ENCODE measurements at regions not wholly inside any gene's neighbourhood (a gene's known extent, or its start where the extent isn't known, plus 50 kb on each side); places are given as distances from the start of the nearest gene placed in this dataset.

DNA sequence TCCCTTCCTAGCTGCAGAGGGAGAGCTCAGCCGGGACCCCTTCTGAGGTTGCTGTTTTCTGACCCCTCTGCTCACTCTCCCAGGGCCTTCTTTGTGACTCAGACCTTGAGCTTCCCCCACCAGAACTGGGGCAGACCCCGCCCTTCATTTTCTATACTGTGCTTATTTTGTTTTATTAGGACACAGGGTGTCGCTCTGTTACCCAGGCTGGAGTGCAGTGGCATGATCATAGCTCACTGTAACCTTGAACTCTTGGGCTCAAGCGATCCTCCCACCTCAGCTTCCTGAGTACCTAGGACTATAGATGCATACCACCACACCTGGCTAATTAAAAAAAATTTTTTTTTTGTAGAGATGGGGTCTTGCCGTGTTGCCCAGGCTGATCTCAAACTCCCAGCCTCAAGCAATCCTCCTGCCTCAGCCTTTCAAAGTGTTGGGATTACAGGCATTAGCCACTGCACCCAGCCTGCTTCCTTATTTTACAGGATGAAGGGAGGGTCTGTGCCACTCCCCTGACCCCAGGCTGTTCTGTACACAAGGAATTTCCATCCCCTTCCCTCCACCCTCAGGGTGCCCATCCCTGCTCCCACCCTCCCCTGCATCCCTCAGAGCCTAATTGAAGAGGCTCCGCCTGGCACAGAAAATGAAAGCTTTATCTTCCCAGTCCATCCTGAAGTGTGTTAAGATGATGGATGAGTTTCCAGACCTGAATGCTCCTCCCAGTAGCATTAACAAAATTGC, 195.2 kb upstream of the POU3F1 start:
- POLR2A ChIA-PET = no interaction called here
- Mint-ChIP-seq H3K27ac (no peak overlapping the region), H3K4me3 (no peak overlapping the region), H3K27me3 (no peaks in the 10 kb centered on the region), H3K36me3 (no peaks in the 10 kb centered on the region), H3K9me3 (no peaks in the 10 kb centered on the region), H3K4me1 (no peaks in the 10 kb centered on the region)
- ATAC-seq (ENCODE audit: low read depth) = no peak
- no peak for DNase-seq

DNA sequence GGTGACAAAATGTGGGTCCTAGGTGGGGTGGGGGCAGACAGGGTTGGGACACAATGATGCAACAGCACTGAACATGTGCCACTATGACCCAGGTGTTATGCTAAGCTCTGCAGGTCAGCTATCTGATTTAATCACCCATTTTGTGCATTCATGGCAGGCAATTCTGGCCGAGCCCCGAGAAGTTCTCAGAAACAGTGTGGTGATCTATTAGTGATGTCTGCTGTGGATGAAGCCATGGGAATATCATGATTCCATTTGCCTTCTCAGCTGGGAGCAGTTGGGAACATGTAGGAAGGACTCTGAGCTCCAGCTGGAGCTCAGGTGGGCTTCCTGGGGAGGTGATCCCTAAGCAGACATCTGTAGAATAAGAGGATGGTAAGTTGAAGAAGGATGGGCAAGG, 194.0 kb upstream of the POU3F1 start:
- POLR2A ChIA-PET = no interaction called here
- Mint-ChIP-seq H3K9me3 (no peaks in the 10 kb centered on the region), H3K27ac (no peak overlapping the region), H3K27me3 (no peaks in the 10 kb centered on the region), H3K4me3 (no peak overlapping the region), H3K4me1 (no peaks in the 10 kb centered on the region), H3K36me3 (no peaks in the 10 kb centered on the region)
- ATAC-seq (ENCODE audit: low read depth) = no peak
- DNase-seq = no peak

DNA sequence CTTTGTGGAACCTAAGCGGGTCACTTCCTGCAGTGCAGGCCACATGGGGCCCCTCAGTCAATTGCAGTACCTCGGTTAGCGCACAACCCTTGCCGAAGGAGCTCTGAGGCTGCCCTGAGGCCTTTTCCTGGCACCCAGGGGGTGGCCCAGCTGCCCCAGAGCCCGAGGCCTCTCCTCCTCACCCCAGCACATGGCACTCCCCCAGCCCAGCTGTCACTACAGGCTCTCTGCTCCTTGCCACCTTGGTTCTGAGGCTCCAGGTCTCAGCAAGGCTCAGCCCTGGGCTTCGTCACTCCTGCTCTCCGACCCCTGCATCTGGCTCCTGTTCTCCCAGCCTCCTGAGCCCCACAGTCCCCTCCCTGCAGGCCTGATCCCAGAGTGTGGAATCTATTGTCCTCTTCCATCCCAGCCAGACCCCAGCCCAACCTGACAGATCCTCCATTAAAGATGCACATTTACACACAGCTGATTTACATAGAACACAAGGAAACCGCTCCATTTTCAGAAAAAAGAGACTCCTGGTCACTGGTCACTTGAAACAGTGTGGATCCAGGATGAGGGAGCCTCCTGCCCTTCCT, 192.8 kb upstream of the POU3F1 start:
- no peak overlapping the region for H3K4me3 Mint-ChIP-seq
- H3K4me1 Mint-ChIP-seq = no peaks in the 10 kb centered on the region
- no peak overlapping the region for H3K27ac Mint-ChIP-seq
- H3K27me3 Mint-ChIP-seq = no peaks in the 10 kb centered on the region
- DNase-seq (no peak), ATAC-seq (ENCODE audit: low read depth) (no peak)
- POLR2A ChIA-PET = no interaction called here
- H3K9me3 Mint-ChIP-seq = no peaks in the 10 kb centered on the region
- no peaks in the 10 kb centered on the region for H3K36me3 Mint-ChIP-seq

DNA sequence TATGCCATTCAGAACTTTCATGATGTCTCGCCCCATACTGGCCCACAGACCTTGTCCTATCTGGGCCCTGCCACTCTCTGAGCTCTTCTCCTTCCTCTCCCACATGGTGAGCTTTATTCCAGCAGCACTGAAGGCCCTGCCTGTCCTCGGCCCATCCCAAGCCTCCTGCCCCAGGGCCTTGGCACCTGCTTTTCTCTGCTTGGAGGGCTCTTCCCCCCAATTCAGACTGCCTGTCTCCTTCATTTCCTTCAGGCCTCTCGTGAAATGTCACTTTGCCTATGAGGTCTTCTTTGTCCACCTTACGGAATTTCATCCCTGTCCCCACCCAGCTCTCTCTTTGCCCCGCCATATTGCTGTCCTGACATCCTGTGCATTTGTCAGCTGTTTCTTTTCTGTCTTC, 191.7 kb upstream of the POU3F1 start:
- Mint-ChIP-seq H3K9me3 (no peaks in the 10 kb centered on the region), H3K4me3 (no peak overlapping the region), H3K4me1 (no peaks in the 10 kb centered on the region), H3K27ac (no peak overlapping the region), H3K27me3 (peaks cover 2% of the 10 kb centered on the region), H3K36me3 (no peaks in the 10 kb centered on the region)
- DNase-seq (no peak), ATAC-seq (ENCODE audit: low read depth) (no peak)
- POLR2A ChIA-PET = no interaction called here

DNA sequence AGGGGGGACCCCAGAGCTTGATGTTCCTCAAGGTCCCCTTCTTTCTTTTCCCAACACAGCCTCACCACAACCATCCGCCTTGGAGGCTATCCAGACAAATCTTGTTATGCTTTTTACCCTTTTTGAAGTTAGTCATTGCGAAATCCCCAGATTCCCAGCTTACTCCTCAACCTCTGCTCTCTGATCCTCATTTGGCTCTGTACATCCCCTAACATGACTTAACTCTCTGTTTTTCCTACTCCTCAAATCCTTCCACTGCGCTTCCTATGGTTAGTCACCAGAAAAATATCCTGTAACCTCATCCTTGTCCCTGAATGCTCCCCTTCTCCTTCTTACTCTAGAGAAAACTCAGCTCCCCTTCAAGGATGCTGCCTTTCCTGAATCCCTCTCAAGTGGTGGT, 189.1 kb upstream of the POU3F1 start:
- DNase-seq (no peak), ATAC-seq (ENCODE audit: low read depth) (no peak)
- POLR2A ChIA-PET = no interaction called here
- H3K4me1 Mint-ChIP-seq = no peaks in the 10 kb centered on the region
- no peak overlapping the region for H3K4me3 Mint-ChIP-seq
- H3K36me3 Mint-ChIP-seq = no peaks in the 10 kb centered on the region
- H3K27me3 Mint-ChIP-seq = peaks cover 2% of the 10 kb centered on the region
- H3K9me3 Mint-ChIP-seq = no peaks in the 10 kb centered on the region
- H3K27ac Mint-ChIP-seq = no peak overlapping the region

DNA sequence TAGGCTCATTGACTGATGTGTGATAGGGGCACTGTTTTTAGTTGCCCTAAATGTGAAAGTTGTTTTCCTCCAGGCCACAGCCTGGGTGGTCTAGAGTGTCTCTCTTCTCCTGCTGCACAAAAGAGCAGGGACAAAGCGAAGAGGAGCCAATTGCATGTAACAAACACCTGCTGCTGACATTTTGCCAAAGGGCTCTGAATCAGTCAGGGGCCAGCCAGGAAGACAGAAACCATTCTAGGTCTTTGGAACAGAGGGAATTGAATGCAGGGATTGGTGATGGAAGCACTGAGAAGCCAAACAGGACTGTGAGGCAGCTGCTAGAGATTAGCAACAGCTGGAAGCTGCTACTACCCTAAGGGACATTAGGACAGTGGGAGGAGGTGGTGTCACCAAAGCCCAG, 185.3 kb upstream of the POU3F1 start:
- DNase-seq = no peak
- Mint-ChIP-seq H3K4me1 (no peaks in the 10 kb centered on the region), H3K4me3 (no peak overlapping the region), H3K9me3 (no peaks in the 10 kb centered on the region), H3K36me3 (no peaks in the 10 kb centered on the region), H3K27ac (no peak overlapping the region), H3K27me3 (peaks cover 2% of the 10 kb centered on the region)
- no peak for ATAC-seq (ENCODE audit: low read depth)
- POLR2A ChIA-PET = no interaction called here

DNA sequence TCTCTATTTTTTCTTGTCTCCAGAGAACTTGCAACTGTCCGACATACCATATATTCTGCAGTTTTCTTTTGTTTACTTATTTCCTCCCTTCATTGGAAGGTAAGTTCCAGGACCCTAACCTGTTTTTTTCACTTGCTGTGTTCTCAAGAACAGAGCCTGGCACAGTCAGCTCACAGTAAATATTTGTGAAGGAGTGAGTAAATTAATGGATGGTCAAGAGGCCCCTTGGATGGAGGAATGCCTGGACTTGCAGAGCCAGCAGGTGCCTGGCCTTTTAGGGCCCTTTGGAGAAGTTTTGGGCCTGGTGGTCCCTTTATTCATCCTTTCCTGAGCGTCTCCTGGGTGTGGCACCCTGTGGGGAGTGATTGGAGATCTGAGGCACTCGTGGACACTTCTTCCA, 182.1 kb upstream of the POU3F1 start:
- Mint-ChIP-seq H3K27me3 (no peaks in the 10 kb centered on the region), H3K27ac (no peak overlapping the region), H3K4me1 (no peaks in the 10 kb centered on the region), H3K4me3 (no peak overlapping the region), H3K36me3 (no peaks in the 10 kb centered on the region), H3K9me3 (no peaks in the 10 kb centered on the region)
- ATAC-seq (ENCODE audit: low read depth) = no peak
- no peak for DNase-seq
- POLR2A ChIA-PET = no interaction called here

DNA sequence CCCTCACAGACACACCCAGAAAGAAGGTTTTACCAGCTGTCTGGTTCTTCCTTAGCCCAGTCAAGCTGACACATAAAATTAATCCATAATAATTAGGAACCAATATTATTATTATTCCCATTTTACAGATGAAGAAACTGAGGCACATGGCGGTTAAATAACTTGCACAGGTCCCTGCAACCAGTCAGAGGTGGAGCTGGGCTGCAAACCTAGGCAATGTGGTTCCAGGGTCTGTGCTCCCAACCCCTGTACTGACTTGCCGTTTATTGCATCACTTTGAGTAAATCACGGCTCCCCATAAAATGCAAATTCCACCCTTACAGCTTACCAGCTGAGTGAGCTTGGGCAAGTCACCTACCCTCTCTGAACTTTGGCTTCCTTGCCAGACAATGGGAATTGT, 179.2 kb upstream of the POU3F1 start:
- Mint-ChIP-seq H3K36me3 (no peaks in the 10 kb centered on the region), H3K27me3 (peaks cover 17% of the 10 kb centered on the region), H3K4me3 (no peak overlapping the region), H3K9me3 (no peaks in the 10 kb centered on the region), H3K27ac (no peak overlapping the region), H3K4me1 (no peaks in the 10 kb centered on the region)
- POLR2A ChIA-PET = no interaction called here
- DNase-seq (no peak), ATAC-seq (ENCODE audit: low read depth) (no peak)

DNA sequence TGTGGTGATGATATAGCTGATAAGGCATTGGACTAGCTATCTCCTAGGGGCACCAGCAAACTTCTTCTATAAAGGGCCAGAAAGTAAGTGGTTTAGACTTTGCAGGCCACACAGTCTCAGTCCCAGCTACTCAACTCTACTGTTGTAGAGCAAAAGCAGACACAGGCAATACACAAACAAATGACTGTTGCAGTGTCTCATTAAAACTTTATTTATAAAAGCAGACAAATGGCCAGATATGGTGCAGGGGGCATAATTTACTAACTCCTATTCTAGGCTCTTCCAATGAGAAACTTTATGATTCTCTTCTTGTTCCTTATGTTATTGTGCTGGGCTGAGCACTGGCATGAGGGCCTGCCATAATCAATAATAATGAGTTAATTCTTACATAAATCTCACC, 176.8 kb upstream of the POU3F1 start:
- Mint-ChIP-seq H3K4me1 (no peaks in the 10 kb centered on the region), H3K4me3 (no peak overlapping the region), H3K27ac (no peak overlapping the region), H3K9me3 (no peaks in the 10 kb centered on the region), H3K36me3 (no peaks in the 10 kb centered on the region), H3K27me3 (peaks cover 31% of the 10 kb centered on the region)
- ATAC-seq (ENCODE audit: low read depth) (no peak), DNase-seq (no peak)
- POLR2A ChIA-PET = no interaction called here

DNA sequence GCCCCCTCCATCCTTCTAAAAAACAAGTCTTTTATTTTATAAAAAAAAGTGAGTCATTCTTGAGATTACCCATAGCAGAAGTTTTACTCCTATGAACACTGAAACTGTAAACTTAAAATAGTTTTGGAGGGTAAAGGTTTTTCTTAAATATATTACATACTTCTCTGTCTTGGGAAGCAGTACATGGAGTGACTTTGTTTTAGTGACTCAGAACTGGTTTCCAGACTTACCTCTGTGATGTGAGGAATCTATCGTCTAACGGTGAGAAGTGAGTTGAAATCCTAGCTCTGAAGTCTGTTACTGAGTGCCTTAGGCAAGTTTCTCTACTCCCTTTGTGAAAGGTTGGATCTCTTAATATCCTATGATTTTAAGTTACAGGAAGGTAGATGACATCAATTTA, 176.3 kb upstream of the POU3F1 start:
- H3K27me3 Mint-ChIP-seq = peaks cover 31% of the 10 kb centered on the region
- no peak for DNase-seq
- POLR2A ChIA-PET = no interaction called here
- H3K9me3 Mint-ChIP-seq = no peaks in the 10 kb centered on the region
- no peak for ATAC-seq (ENCODE audit: low read depth)
- H3K27ac Mint-ChIP-seq = no peak overlapping the region
- H3K36me3 Mint-ChIP-seq = no peaks in the 10 kb centered on the region
- H3K4me1 Mint-ChIP-seq = no peaks in the 10 kb centered on the region
- H3K4me3 Mint-ChIP-seq = no peak overlapping the region

DNA sequence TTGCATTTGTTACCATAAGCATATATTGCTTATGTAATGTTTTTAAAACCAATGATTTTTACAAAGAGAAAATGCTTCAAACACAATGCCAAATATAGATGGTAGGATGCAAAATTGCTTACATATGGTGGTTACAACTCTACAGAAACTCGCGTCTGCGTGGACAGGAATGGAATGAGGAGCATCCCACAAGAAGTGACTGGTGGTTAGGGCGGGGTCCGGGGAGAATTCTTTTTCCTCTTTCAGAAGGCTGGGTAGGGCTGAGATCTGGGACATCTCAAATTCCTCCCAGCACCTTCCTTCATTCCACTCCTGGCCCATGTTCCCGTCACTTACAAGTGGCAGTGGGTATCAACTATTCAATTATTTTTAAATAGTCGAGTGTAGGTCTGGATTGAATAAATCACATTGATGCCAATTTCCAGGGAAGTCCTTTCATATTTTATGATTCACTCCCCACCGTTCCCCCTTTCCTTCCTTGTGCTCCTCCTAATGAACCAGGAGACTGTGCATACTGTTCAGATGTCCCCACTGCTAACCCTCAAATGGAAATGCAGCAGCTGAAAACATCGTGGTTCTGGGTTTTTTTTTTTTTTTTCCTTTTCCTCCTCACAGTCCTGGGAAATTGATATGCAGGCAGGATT, 174.5 kb upstream of the POU3F1 start:
- Mint-ChIP-seq H3K27ac (no peak overlapping the region), H3K9me3 (no peaks in the 10 kb centered on the region), H3K4me1 (no peaks in the 10 kb centered on the region), H3K36me3 (no peaks in the 10 kb centered on the region), H3K4me3 (no peak overlapping the region), H3K27me3 (peaks cover 34% of the 10 kb centered on the region)
- ATAC-seq (ENCODE audit: low read depth) (no peak), DNase-seq (no peak)
- POLR2A ChIA-PET = no interaction called here

DNA sequence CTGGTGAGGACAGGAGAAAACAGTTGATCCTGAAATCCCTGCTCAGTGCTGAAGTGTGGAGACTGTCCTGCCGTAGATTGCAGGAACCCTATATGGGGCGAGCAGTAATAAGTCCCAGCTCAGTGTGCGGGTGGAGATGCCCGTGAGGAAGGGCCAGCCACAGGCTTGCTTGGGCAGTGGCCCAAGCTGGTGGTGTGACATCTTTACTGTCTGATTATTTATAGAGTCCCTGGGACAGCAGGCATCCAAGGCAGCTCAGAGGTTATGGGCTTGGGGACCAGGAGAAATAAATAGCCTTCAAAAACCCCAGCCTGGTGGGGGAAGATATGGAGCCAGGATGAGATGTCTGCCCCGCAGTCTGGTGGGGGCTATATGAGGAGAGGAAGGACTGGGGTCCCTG, 170.7 kb upstream of the POU3F1 start:
- Mint-ChIP-seq H3K27me3 (peaks cover 53% of the 10 kb centered on the region), H3K4me1 (peaks cover 3% of the 10 kb centered on the region), H3K4me3 (no peak overlapping the region), H3K9me3 (no peaks in the 10 kb centered on the region), H3K27ac (no peak overlapping the region), H3K36me3 (no peaks in the 10 kb centered on the region)
- DNase-seq (no peak), ATAC-seq (ENCODE audit: low read depth) (no peak)
- POLR2A ChIA-PET = no interaction called here

DNA sequence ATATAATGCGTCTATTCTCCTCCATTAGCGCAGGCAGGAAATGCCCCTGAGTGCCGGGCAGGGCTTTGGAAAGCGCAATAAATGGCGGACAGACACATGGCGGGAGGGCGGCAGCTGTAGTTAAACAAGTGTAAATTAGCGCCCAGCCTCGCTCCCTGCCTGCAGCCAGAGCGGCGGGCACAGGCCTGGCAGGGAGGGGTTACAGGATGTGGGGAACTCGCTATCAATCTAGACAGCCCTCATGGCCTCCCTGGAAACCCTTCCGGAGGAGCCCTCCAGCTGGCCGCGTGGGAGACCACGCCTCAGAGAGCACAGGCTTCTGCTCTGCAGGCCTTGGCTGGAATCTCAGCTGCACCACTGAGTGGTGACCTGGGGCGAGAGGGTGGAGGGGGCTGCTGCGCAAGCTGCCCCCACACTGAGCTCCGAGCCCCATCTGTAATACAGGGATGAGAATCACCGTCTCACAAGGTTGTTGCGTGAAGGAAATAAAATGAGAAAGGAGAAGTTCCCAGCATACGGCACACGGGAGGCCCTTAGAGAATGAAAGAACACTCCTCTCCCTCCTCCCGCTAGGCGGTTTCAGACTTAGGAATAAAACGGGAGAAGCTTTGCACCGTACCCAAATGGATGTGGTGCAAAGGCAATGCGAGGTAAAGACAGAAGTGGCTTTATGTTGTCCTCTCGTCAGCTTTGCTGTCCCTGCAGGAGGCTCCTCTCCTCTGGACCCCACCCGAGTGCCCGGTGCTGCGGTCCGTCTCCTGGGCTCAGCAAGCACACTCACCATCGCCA, 167.2 kb upstream of the POU3F1 start:
- Mint-ChIP-seq H3K27ac (no peak overlapping the region), H3K36me3 (no peaks in the 10 kb centered on the region), H3K4me1 (peaks cover 3% of the 10 kb centered on the region), H3K4me3 (no peak overlapping the region), H3K27me3 (peaks cover 32% of the 10 kb centered on the region), H3K9me3 (no peaks in the 10 kb centered on the region)
- ATAC-seq (ENCODE audit: low read depth) (no peak), DNase-seq (no peak)
- POLR2A ChIA-PET = no interaction called here

DNA sequence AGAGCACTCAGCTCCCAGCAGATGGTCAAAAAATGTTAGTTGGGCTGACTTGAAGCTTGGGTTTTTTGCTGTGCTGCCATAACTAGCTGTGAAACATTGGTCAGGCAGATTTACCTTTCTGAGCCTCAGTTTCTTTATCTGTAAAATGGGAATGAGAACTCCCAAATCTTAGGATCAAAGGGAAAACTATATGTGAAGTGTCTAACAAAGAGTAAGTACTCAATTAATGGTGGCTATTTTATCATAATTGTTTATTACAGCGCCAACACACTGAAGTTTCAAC, 164.2 kb upstream of the POU3F1 start:
- peaks cover 25% of the 10 kb centered on the region for H3K27me3 Mint-ChIP-seq
- no peak overlapping the region for H3K27ac Mint-ChIP-seq
- no peak for DNase-seq
- ATAC-seq (ENCODE audit: low read depth) = no peak
- no peaks in the 10 kb centered on the region for H3K9me3 Mint-ChIP-seq
- H3K4me1 Mint-ChIP-seq = peaks cover 3% of the 10 kb centered on the region
- no peaks in the 10 kb centered on the region for H3K36me3 Mint-ChIP-seq
- H3K4me3 Mint-ChIP-seq = no peak overlapping the region
- POLR2A ChIA-PET = no interaction called here

All from activated naive CD8-positive, alpha-beta T cell treated with anti-CD3 and anti-CD28 coated beads, Interleukin-2, amount 10 ng/mL, durations not matched to agents 7 days and 5 days (primary cell).